ENCODE measurements at regions not wholly inside any gene's neighbourhood (a gene's known extent, or its start where the extent isn't known, plus 50 kb on each side); places are given as distances from the start of the nearest gene placed in this dataset.
A peak's percentile ranks its signal among the peaks of the same experiment; 100 is the strongest.

DNA sequence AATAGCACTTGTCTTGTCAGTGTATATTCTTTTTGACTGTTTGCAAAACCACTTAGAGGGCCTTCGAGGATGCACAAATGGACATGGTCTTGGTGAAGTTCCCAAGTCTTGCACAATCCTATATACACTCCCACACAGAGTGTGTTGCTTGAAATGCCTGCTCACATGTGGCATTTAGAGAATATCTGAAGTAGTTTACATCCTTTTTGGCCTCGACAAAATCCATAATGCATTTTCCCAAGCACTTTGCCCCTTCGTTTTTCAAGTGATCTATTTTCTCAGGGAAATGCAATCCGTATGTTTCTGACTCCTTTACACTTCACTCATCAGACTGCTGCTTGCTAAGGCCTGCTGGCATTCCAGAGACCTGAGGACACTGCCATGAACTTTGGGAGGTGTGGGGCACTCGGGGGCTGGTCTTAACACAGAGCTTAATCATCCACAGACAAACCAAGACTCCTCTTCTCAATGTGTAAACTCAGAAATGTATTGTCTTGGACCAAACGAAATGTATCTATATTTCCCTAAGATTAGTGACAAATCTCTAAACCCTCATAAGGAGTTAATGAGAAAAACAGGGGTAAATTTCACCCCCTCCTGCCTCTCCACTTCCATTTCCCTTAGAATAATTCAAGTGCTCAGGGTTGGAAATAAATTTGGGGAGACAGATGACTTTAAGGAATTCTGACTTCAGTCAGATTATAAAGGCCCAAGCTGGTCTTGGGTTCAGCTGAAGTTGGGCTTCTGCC is 219.3 kb upstream of the APCDD1 start:
- Histone ChIP-seq H3K4me1 (ENCODE audit: control insufficient read depth, insufficient read depth, low read length) (peaks cover 24% of the 10 kb centered on the region), H3K27ac (ENCODE audit: low read length) (peak overlapping the region; percentile 37)

DNA sequence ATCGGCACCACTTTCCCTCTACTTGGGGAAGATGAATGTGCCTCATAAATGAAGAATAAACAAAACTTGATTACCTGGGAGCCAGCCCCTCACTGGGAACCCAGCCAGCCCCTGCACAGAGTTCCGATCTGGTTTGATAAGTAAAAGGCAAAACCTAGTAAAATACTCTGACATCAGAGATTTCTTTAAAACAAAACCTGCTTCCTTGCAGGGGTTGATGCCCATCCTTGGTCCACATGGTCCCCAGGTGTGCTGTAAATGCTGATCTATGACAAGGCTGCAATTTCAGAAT is 218.8 kb upstream of the APCDD1 start:
- peaks cover 24% of the 10 kb centered on the region for H3K4me1 ChIP-seq (ENCODE audit: control insufficient read depth, insufficient read depth, low read length)
- H3K36me3 ChIP-seq (ENCODE audit: control insufficient read depth in 2 of 2, insufficient read depth in 2 of 2, low read length in 2 of 2) = no peaks in the 10 kb centered on the region
- H3K27ac ChIP-seq (ENCODE audit: low read length) = peak overlapping the region; percentile 37
- H3K27me3 ChIP-seq (ENCODE audit: control insufficient read depth in 1 of 2, insufficient read depth in 2 of 2, low read length in 2 of 2) = no peaks in the 10 kb centered on the region
- H3K4me3 ChIP-seq (ENCODE audit: low read length in 2 of 2) = no peak overlapping the region
- H3K9ac ChIP-seq (ENCODE audit: low read length in 2 of 2) = no peak overlapping the region
- peaks cover 0 to 5% of the 10 kb centered on the region in 2 donors for H3K9me3 ChIP-seq (ENCODE audit: control insufficient read depth in 2 of 2, low read length in 2 of 2)

More for the DNA sequence above, 219.3 kb upstream of the APCDD1 start:
- peaks cover 0 to 6% of the 10 kb centered on the region in 2 donors for H3K9me3 ChIP-seq (ENCODE audit: control insufficient read depth in 2 of 2, low read length in 2 of 2)
- no peaks in the 10 kb centered on the region for H3K27me3 ChIP-seq (ENCODE audit: control insufficient read depth in 1 of 2, insufficient read depth in 2 of 2, low read length in 2 of 2)
- H3K9ac ChIP-seq (ENCODE audit: low read length in 2 of 2) = no peak overlapping the region
- H3K36me3 ChIP-seq (ENCODE audit: control insufficient read depth in 2 of 2, insufficient read depth in 2 of 2, low read length in 2 of 2) = no peaks in the 10 kb centered on the region
- H3K4me3 ChIP-seq (ENCODE audit: low read length in 2 of 2) = no peak overlapping the region

DNA sequence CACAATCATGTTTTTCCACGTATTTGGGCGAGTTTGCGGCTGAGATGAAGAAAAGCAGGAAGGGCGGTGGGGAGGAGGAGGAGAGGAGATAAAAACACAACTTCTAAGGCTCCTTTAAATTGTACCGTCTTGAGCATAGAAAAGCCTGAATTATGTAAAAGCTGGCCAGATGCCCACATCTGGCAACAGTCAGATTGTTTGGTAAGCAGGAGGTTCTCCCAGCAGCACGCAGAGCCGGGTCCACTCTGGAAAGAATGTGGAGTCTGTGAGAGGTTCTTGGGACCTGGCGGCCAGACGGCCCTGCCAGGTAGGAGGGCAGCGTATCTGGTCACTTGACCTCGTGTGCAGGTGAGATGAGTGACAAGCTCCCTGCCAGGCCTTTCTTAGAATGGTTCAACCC is 215.3 kb upstream of the APCDD1 start:
- no peaks in the 10 kb centered on the region for H3K9me3 ChIP-seq (ENCODE audit: control insufficient read depth in 2 of 2, low read length in 2 of 2)
- no peak overlapping the region for H3K9ac ChIP-seq (ENCODE audit: low read length in 2 of 2)
- no peaks in the 10 kb centered on the region for H3K36me3 ChIP-seq (ENCODE audit: control insufficient read depth in 2 of 2, insufficient read depth in 2 of 2, low read length in 2 of 2)
- peak overlapping the region in 1 of 2 donors; percentile 15 for H3K4me3 ChIP-seq (ENCODE audit: low read length in 2 of 2)
- H3K4me1 ChIP-seq (ENCODE audit: control insufficient read depth, insufficient read depth, low read length) = peaks cover 24% of the 10 kb centered on the region
- no peaks in the 10 kb centered on the region for H3K27me3 ChIP-seq (ENCODE audit: control insufficient read depth in 1 of 2, insufficient read depth in 2 of 2, low read length in 2 of 2)
- no peak overlapping the region for H3K27ac ChIP-seq (ENCODE audit: low read length)

DNA sequence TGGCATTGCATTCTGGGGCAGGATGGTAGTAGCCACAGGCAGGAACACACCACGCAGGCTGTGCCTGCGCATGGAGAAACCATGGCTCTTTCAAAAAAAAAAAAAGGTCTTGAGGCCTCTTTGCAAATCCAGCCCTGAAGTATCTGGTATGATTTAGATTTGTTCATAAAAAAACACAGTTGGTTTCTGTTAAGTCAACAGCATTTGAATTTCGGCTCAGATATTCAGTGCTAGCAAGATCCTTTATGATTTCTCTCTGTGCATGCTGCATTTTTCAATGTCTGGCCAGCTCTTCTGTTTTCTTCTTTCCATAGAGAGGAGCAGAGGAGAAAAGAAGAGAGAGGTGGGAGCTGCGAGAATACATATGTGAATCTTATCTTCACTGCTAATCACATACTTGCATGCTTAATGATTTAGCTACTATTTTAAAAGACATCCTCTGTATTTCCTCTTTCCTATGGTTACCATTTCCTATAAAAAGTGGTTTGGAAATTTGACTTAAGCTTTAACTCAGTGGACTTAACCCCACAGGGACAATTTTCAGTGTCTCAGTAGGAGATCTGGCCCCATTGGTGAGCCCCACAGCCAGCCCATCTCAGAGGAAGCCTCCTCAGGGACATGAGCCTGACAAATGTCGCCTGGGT is 214.3 kb upstream of the APCDD1 start:
- Histone ChIP-seq H3K36me3 (ENCODE audit: control insufficient read depth in 2 of 2, insufficient read depth in 2 of 2, low read length in 2 of 2) (no peaks in the 10 kb centered on the region), H3K4me3 (ENCODE audit: low read length in 2 of 2) (no peak overlapping the region), H3K9ac (ENCODE audit: low read length in 2 of 2) (no peak overlapping the region), H3K27me3 (ENCODE audit: control insufficient read depth in 1 of 2, insufficient read depth in 2 of 2, low read length in 2 of 2) (no peaks in the 10 kb centered on the region), H3K4me1 (ENCODE audit: control insufficient read depth, insufficient read depth, low read length) (peaks cover 19% of the 10 kb centered on the region), H3K9me3 (ENCODE audit: control insufficient read depth in 2 of 2, low read length in 2 of 2) (no peaks in the 10 kb centered on the region), H3K27ac (ENCODE audit: low read length) (no peak overlapping the region)

DNA sequence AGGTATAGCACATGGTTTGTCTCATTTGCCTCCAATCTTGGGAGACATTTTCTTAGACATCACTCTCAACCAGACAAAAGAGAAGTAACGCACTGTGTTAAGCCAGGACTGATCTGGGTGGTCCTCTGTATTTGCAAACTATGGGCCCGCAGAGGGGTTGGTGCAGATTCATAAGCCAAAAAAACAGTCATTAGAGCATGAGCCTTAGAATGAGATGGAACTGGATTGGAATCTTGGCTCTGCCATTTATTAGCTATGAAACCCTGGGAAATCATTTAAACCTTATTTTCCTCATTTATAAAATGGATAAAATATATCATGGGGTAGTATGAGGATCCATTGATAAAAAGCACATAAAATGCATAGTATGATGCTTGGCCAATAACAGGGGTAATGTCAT is 213.5 kb upstream of the APCDD1 start:
- Histone ChIP-seq H3K36me3 (ENCODE audit: control insufficient read depth in 2 of 2, insufficient read depth in 2 of 2, low read length in 2 of 2) (no peaks in the 10 kb centered on the region), H3K4me1 (ENCODE audit: control insufficient read depth, insufficient read depth, low read length) (peaks cover 11% of the 10 kb centered on the region), H3K4me3 (ENCODE audit: low read length in 2 of 2) (no peak overlapping the region), H3K27ac (ENCODE audit: low read length) (no peak overlapping the region), H3K9ac (ENCODE audit: low read length in 2 of 2) (no peak overlapping the region), H3K27me3 (ENCODE audit: control insufficient read depth in 1 of 2, insufficient read depth in 2 of 2, low read length in 2 of 2) (no peaks in the 10 kb centered on the region), H3K9me3 (ENCODE audit: control insufficient read depth in 2 of 2, low read length in 2 of 2) (no peaks in the 10 kb centered on the region)

DNA sequence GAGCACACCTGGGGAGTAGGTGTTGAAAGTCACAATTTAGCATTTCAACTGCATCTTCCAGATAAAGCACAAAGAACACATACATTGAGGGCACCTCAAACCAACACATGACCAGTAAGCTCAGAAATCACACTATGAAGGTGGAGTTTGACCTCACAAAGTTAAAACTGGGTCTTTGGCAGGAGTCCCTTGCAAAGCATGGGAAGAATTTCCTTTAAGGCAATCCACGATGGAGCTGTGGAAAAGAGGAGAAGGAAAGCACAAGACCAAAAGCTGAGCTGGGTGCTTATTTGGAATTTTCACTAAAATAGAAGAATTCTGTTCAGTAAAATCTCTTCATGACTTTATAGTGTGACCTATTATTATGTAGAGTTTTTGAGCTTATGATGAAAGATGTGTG is 212.9 kb upstream of the APCDD1 start:
- no peak overlapping the region for H3K27ac ChIP-seq (ENCODE audit: low read length)
- H3K36me3 ChIP-seq (ENCODE audit: control insufficient read depth in 2 of 2, insufficient read depth in 2 of 2, low read length in 2 of 2) = no peaks in the 10 kb centered on the region
- H3K4me3 ChIP-seq (ENCODE audit: low read length in 2 of 2) = no peak overlapping the region
- H3K4me1 ChIP-seq (ENCODE audit: control insufficient read depth, insufficient read depth, low read length) = peaks cover 13% of the 10 kb centered on the region
- H3K27me3 ChIP-seq (ENCODE audit: control insufficient read depth in 1 of 2, insufficient read depth in 2 of 2, low read length in 2 of 2) = no peaks in the 10 kb centered on the region
- no peak overlapping the region for H3K9ac ChIP-seq (ENCODE audit: low read length in 2 of 2)
- no peaks in the 10 kb centered on the region for H3K9me3 ChIP-seq (ENCODE audit: control insufficient read depth in 2 of 2, low read length in 2 of 2)

DNA sequence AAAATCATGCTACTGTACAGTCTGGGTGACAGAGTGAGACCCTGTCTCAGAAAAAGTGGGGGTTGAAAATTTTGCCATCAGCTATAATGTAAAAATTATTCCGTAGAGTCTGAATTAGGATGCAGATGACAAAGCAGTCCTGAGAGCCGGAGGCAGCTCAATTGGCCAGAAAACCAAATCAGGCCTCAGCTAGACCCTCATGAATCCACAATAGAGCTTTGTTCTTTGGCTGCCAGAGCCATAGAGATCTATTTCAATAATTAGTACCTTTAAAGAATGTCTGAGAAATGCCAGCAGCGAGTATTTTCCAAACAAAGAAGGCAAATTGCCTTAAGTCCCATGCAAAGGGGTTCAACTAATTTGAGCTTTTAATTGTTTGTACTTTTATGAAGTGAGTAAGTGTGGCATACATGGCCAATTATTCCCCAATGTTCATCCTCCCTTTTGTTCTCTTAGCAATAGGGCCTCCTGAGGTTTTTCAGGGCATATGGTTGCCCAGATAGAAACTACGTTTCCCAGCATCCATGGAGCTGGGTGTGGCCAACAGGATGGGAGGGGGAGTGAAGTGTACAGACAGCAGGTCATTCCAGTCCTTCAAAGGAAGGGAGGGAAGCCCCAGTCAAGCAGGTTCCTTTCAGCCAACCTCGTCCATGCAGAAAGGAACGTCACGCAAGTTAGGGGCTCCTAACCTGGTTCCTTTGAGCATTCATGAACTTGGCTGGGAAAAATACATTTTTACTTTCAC is 211.3 kb upstream of the APCDD1 start:
- Histone ChIP-seq H3K9ac (ENCODE audit: low read length in 2 of 2) (no peak overlapping the region), H3K4me3 (ENCODE audit: low read length in 2 of 2) (no peak overlapping the region), H3K9me3 (ENCODE audit: control insufficient read depth in 2 of 2, low read length in 2 of 2) (no peaks in the 10 kb centered on the region), H3K27me3 (ENCODE audit: control insufficient read depth in 1 of 2, insufficient read depth in 2 of 2, low read length in 2 of 2) (peaks cover 0 to 5% of the 10 kb centered on the region in 2 donors), H3K36me3 (ENCODE audit: control insufficient read depth in 2 of 2, insufficient read depth in 2 of 2, low read length in 2 of 2) (no peaks in the 10 kb centered on the region), H3K27ac (ENCODE audit: low read length) (no peak overlapping the region), H3K4me1 (ENCODE audit: control insufficient read depth, insufficient read depth, low read length) (peaks cover 14% of the 10 kb centered on the region)

DNA sequence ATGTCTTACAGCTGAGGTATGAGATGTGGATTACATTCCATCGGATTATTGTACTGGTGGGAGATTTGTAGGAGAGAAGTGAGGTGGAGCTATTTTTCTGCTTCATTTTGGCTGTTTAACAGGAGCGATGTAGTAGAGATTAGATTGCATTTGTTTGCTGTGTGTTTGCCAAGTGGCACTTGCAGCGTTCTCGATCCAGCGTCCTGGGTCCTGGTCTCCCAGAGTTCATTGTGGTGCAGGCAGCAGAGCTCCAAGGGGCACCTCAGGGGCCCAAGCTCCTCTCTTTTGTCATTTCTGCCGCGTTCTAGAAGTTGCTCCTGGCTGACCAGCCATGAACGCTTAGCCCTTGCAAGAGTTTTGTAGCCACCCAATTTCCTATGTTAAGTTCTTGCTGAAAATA is 210.1 kb upstream of the APCDD1 start:
- Histone ChIP-seq H3K27me3 (ENCODE audit: control insufficient read depth in 1 of 2, insufficient read depth in 2 of 2, low read length in 2 of 2) (peaks cover 0 to 5% of the 10 kb centered on the region in 2 donors), H3K9me3 (ENCODE audit: control insufficient read depth in 2 of 2, low read length in 2 of 2) (no peaks in the 10 kb centered on the region), H3K27ac (ENCODE audit: low read length) (no peak overlapping the region), H3K4me1 (ENCODE audit: control insufficient read depth, insufficient read depth, low read length) (peaks cover 9% of the 10 kb centered on the region), H3K36me3 (ENCODE audit: control insufficient read depth in 2 of 2, insufficient read depth in 2 of 2, low read length in 2 of 2) (no peaks in the 10 kb centered on the region), H3K9ac (ENCODE audit: low read length in 2 of 2) (no peak overlapping the region), H3K4me3 (ENCODE audit: low read length in 2 of 2) (no peak overlapping the region)

DNA sequence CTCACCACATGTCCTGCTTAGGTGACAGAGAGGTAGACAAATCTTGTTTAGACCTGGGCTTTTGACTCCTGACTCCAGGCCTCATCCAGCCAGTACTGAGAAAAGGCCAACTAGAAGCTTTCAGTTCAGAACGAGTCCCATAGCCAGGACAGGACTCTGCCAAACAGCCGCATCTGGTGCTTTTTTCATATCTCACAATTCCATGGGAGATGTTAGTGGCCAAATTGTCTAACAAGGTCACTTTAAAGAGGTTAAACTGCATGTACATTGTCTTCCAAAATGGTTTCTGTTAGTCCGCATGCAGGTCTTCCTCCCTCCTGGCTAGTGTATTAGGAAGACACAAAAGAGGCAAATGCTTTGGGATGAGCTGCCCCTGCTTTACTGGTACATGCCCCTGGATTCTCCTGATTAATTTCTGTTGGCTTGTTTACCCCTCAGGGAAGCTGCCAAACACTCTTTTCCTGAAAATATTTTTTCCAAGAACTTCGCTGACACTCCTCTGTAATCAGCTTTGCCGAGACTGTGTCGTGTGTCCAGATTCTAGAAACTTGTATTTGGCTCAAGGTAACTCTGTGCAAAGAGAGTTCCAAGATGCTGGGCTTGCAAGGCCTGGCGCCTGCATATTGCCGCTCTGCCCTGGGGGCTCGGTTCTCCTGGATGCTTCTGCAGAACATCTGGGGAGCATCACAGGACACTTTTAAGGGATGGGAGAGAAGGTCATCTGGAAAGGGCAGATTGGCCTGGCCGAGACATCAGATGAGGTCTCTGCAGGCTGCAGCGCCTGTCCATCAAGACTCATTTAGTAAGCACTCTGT is 209.2 kb upstream of the APCDD1 start:
- no peaks in the 10 kb centered on the region for H3K9me3 ChIP-seq (ENCODE audit: control insufficient read depth in 2 of 2, low read length in 2 of 2)
- peak overlapping the region; percentile 31 for H3K27ac ChIP-seq (ENCODE audit: low read length)
- H3K4me3 ChIP-seq (ENCODE audit: low read length in 2 of 2) = no peak overlapping the region
- peaks cover 4% of the 10 kb centered on the region for H3K4me1 ChIP-seq (ENCODE audit: control insufficient read depth, insufficient read depth, low read length)
- H3K36me3 ChIP-seq (ENCODE audit: control insufficient read depth in 2 of 2, insufficient read depth in 2 of 2, low read length in 2 of 2) = no peaks in the 10 kb centered on the region
- peaks cover 0 to 5% of the 10 kb centered on the region in 2 donors for H3K27me3 ChIP-seq (ENCODE audit: control insufficient read depth in 1 of 2, insufficient read depth in 2 of 2, low read length in 2 of 2)
- no peak overlapping the region for H3K9ac ChIP-seq (ENCODE audit: low read length in 2 of 2)

DNA sequence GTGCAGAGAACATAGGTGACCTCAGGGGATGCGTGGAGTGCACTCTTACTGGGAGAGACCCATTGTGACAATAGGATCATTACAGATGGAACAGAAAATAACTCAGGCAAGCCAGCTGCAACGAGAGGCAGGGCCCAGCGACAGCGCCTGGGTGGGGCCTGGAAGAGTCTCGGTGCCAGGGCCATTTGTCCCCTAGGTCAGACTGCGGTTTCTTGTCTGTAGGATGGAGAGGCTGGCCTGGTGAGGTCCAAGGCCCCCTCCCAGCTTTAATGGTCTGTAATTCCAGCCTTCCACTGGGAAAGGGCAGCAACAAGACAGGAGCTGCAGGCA is 208.6 kb upstream of the APCDD1 start:
- no peak overlapping the region for H3K27ac ChIP-seq (ENCODE audit: low read length)
- no peaks in the 10 kb centered on the region for H3K36me3 ChIP-seq (ENCODE audit: control insufficient read depth in 2 of 2, insufficient read depth in 2 of 2, low read length in 2 of 2)
- no peaks in the 10 kb centered on the region for H3K9me3 ChIP-seq (ENCODE audit: control insufficient read depth in 2 of 2, low read length in 2 of 2)
- H3K4me1 ChIP-seq (ENCODE audit: control insufficient read depth, insufficient read depth, low read length) = peaks cover 4% of the 10 kb centered on the region
- peaks cover 0 to 5% of the 10 kb centered on the region in 2 donors for H3K27me3 ChIP-seq (ENCODE audit: control insufficient read depth in 1 of 2, insufficient read depth in 2 of 2, low read length in 2 of 2)
- no peak overlapping the region for H3K9ac ChIP-seq (ENCODE audit: low read length in 2 of 2)
- H3K4me3 ChIP-seq (ENCODE audit: low read length in 2 of 2) = no peak overlapping the region

Measured in stomach smooth muscle (tissue), 2 donors.